HG03342 (cell line): ENCODE measurements at regions not wholly inside any gene's neighbourhood (a gene's known extent, or its start where the extent isn't known, plus 50 kb on each side); places are given as distances from the start of the nearest gene placed in this dataset.
"Not testable (repeated sequence)": the region's sequence is repeated elsewhere in the genome, so short reads cannot be mapped to it uniquely, and the experiment has no call there.

ENCODE experiments used
- ATAC-seq: cut with Tn5 transposase; IDR thresholded peaks from one replicate; pipeline ENCODE4 v1.9.1; 2021; ENCODE audit warnings: mild to moderate bottlenecking, moderate library complexity; ENCODE audit not compliant: unreplicated experiment

GRCh38 chr1:146729642-146730344 lies 208.3 kb upstream of the NBPF12 start:
- not testable (repeated sequence) for ATAC-seq

DNA sequence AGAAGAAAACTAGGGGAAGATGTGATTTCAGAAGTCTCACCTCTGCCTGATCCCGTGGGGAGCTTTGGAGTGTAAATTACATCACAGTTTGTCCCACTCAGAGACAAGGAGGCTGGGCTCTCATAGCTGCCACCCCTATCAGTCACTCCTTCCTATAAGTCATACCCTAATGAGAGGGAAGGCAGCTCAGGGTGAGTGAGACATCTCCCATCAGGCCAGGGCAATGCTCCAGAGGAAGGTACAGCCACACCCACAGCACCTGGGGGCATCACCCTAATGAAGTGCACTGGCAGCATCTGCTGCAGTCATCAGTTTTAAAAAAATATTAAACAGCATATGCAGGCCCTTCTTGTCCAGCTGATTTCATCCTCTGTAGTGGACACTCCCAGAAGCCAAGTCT lies 223.1 kb upstream of the NBPF12 start:
- ATAC-seq: not testable (repeated sequence)

GRCh38 chr1:146710838-146711521 lies 227.1 kb upstream of the NBPF12 start:
- ATAC-seq: not testable (repeated sequence)

- not testable (repeated sequence) for ATAC-seq
Measured at GRCh38 chr1:146709302-146709701, 228.8 kb upstream of the NBPF12 start.

DNA sequence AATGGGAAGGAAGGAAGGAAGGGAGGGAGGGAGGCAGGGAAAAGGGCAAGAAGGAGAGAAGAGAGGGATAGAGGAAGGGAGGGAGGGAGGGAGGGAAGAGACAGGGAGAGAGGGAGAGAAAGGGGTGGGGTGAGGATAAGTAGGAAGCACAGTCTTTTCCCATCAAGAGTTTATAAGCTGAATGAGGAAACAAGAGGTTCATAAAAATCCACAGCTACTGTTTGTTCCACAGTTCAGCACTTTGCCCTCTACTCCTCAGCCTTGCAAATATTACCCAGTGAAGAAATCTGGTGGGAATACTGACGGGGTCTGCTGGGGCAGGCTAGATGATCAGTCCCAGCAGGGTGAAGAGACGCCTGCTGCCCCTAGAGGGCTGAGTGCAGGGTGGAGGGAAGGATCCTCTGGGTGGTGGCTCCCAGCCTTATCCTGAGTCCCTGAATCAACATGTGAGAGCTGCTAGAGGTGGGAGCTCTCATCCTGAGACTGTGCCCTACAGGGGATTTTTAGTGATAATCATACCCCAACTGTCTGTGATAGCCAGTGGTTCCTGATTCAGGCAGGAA lies 233.9 kb upstream of the NBPF12 start:
- not testable (repeated sequence) for ATAC-seq

- ATAC-seq: not testable (repeated sequence)
Measured at GRCh38 chr1:146701320-146701719, 236.8 kb upstream of the NBPF12 start.

DNA sequence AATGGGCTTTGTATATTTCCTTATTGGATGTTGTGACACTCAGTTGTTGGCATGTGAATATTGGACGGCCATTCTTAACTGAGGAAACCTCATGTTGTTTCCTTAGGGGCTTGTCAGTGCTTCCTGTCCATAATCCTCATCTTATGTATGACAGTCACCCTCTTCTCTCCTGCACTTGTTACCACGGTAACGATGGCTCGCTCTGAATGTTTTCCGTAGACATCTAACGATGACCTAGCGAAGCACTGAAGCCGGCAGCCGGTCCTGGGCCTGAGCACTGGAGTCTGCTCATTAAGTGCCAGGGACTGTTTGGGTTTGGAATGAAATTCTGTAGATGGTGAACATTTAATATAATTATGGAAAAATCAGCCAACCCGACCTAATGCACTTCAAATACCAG lies 242.7 kb upstream of the NBPF12 start:
- not testable (repeated sequence) for ATAC-seq

- ATAC-seq: not testable (repeated sequence)
Measured at GRCh38 chr1:146691798-146692197, 246.3 kb upstream of the NBPF12 start.

- ATAC-seq: not testable (repeated sequence)
Measured at GRCh38 chr1:146688893-146689292, 249.2 kb upstream of the NBPF12 start.

- not testable (repeated sequence) for ATAC-seq
Measured at GRCh38 chr1:146686777-146687366, 251.3 kb upstream of the NBPF12 start.

GRCh38 chr1:146683126-146683429 lies 255.0 kb upstream of the NBPF12 start:
- not testable (repeated sequence) for ATAC-seq

GRCh38 chr1:146682227-146683125 lies 255.6 kb upstream of the NBPF12 start:
- not testable (repeated sequence) for ATAC-seq

GRCh38 chr1:146673729-146674299 lies 264.3 kb upstream of the NBPF12 start:
- ATAC-seq: not testable (repeated sequence)

GRCh38 chr1:146672608-146673007 lies 265.5 kb upstream of the NBPF12 start:
- not testable (repeated sequence) for ATAC-seq

- ATAC-seq: not testable (repeated sequence)
Measured at GRCh38 chr1:146671588-146671987, 266.5 kb upstream of the NBPF12 start.

DNA sequence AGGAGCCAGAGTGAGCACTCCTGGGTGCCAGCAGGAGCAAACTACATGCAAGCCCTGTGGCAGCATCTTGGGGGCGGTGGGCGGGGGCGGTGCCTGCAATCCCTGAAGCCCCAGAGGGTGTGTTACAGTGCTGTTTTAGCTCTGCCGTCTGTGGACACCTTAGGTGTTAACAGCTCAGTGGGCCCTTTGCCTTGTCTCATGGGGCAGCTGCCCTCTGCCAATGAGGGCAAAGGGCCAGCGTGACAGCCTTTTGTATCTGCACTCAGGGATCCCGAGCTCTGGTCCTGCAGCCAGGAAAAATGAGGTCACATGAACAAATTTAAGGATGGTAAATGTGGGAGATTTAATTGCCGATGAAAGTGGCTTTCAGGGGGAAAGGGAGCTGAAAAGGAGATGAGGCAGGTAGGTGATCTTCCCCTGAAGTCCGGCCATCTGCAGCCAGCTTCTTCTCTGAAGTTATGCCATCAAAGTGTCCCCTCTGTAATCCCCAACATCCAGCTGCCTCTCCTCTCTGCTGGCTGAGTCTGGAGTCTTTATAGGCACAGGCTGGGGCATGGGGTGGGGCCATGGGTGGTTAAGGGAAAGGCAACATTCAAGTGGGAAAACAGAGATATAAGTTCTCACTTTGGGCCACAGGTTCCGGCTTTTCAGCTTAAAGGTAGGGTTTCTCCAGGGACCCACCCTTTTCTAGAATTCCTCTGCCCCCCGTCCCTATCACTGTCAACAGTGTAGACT lies 267.1 kb upstream of the NBPF12 start:
- not testable (repeated sequence) for ATAC-seq

DNA sequence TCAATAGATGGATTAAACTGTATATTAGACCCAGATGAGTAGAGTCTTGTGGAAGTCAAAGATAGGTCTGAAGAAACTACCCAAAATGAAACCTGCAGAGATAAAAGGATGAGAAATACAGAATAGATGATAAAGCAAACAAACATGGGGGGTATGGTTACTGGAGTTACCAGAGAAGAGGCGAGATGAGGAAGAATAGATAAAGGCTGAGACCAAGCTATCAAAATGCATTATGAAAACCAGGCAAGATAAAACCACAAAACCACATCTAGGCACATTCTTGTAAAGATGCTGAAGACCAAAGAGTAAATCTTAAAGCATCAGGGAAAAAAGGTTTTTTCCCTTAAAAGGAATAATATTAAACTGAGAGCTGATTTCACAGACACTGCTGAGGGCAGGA lies 271.8 kb upstream of the NBPF12 start:
- not testable (repeated sequence) for ATAC-seq

DNA sequence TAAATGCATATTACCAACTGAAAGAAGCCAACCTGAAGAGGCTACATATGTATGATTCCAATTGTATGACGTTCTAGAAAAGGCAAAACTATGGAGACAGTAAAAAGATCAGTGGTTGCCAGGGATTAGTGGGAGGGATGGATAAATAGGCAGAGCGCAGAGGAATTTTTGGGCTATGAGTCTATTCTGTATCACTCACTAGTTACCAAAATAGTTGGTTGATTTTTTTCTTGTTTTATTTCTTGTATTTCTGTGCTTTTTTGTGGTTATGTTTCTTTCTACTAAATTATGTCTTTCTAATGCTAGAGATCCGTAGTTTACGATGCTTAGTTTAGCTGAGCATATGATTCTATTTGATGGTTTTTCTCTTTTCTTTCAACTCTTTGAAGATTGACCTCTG lies 277.9 kb upstream of the NBPF12 start:
- ATAC-seq: not testable (repeated sequence)

DNA sequence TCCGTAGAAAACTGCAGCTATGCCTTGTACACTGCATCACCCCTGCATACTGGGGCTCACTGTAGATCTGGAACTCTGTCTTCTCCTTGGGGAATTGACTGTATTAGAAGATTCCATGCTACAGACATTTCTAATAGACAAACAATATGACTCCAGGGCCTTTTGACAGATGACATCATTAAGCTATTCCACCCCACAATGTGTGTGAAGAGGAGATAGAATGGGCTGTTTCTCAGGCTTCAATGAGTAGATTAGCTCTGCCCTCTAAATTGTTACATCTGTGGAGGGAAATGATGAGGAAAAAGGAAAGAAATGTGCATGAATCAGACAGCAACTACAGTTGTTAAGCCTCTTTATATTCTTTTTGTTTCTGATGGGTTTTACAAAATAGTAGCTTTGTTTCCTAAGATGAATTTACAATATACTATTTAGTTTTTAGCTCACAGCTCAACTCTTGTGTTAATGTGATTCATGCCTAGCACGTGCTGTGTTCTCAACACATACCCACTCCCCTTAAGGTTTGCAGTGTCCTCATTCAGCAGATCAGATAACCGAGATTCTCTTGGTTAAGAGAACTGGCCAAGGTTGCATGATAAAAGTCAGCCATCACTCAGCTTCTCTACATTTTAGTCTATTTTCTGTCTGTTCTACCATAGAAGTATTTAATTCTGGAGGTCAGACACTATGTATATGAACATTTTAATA lies 281.6 kb upstream of the NBPF12 start:
- not testable (repeated sequence) for ATAC-seq
